ENCODE measurements at regions not wholly inside any gene's neighbourhood (a gene's known extent, or its start where the extent isn't known, plus 50 kb on each side); places are given as distances from the start of the nearest gene placed in this dataset.

- no peak overlapping the region for H3K4me3 ChIP-seq (replicated peaks; ENCODE audit: insufficient read depth, low read length)
- DNase-seq (ENCODE audit: low read depth in 1 of 2, low spot score in 1 of 2), result no peak
- H3K27ac ChIP-seq (replicated peaks), result no peak overlapping the region
- H3K27me3 ChIP-seq (ENCODE audit: insufficient read depth, poor library complexity, severe bottlenecking), result no peaks in the 10 kb centered on the region
- TF ChIP-seq POLR2AphosphoS5 (IDR thresholded peaks at IDR 0.05; ENCODE audit: low read depth), result no peak
- TF ChIP-seq GABPA (IDR thresholded peaks at IDR 0.05; ENCODE audit: low read depth), result no peak
- TF ChIP-seq REST (IDR thresholded peaks at IDR 0.05; ENCODE audit: insufficient replicate concordance, low read depth), result no peak
- no peak for TF ChIP-seq SPI1 (IDR thresholded peaks at IDR 0.05; ENCODE audit: borderline replicate concordance, low read depth)
- no peak for TF ChIP-seq CTCF (IDR thresholded peaks at IDR 0.05; ENCODE audit: insufficient read depth, low read length)
Observed at GRCh38 chr2:49577041-49577440, 422.7 kb upstream of the FSHR start.

DNA sequence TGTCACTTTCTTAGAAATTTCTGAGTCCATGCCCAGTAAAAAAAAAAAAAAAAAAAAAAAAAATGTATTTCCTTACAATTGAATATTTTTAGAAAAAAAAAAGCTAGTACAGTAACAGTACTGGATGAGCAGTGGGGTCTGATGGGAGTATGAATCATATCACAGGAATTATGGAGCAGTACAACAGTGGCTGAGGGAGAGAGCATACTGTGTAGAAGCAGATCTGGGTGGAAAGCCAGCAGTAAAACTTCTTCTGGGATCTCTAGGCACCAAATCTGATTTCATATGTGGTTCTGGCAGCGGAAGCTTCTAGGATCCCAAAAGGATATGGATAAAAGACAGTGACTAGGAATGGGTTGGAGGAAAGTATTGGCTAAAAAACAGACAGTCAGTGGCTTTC is 414.9 kb upstream of the FSHR start:
- H3K4me3 ChIP-seq (replicated peaks; ENCODE audit: insufficient read depth, low read length), result no peak overlapping the region
- H3K27ac ChIP-seq (replicated peaks), result no peak overlapping the region
- DNase-seq (ENCODE audit: low read depth in 1 of 2, low spot score in 1 of 2), result no peak
- TF ChIP-seq GABPA (IDR thresholded peaks at IDR 0.05; ENCODE audit: low read depth) (no peak), SPI1 (IDR thresholded peaks at IDR 0.05; ENCODE audit: borderline replicate concordance, low read depth) (no peak), POLR2AphosphoS5 (IDR thresholded peaks at IDR 0.05; ENCODE audit: low read depth) (no peak), CTCF (IDR thresholded peaks at IDR 0.05; ENCODE audit: insufficient read depth, low read length) (no peak), REST (IDR thresholded peaks at IDR 0.05; ENCODE audit: insufficient replicate concordance, low read depth) (no peak)
- no peaks in the 10 kb centered on the region for H3K27me3 ChIP-seq (ENCODE audit: insufficient read depth, poor library complexity, severe bottlenecking)

GRCh38 chr2:49567811-49568600 is 413.7 kb upstream of the FSHR start:
- no peak for TF ChIP-seq GABPA (IDR thresholded peaks at IDR 0.05; ENCODE audit: low read depth)
- no peak for TF ChIP-seq POLR2AphosphoS5 (IDR thresholded peaks at IDR 0.05; ENCODE audit: low read depth)
- TF ChIP-seq CTCF (IDR thresholded peaks at IDR 0.05; ENCODE audit: insufficient read depth, low read length), result no peak
- no peak for TF ChIP-seq SPI1 (IDR thresholded peaks at IDR 0.05; ENCODE audit: borderline replicate concordance, low read depth)
- no peak for TF ChIP-seq REST (IDR thresholded peaks at IDR 0.05; ENCODE audit: insufficient replicate concordance, low read depth)
- no peaks in the 10 kb centered on the region for H3K27me3 ChIP-seq (ENCODE audit: insufficient read depth, poor library complexity, severe bottlenecking)
- DNase-seq (ENCODE audit: low read depth in 1 of 2, low spot score in 1 of 2), result no peak
- no peak overlapping the region for H3K4me3 ChIP-seq (replicated peaks; ENCODE audit: insufficient read depth, low read length)
- H3K27ac ChIP-seq (replicated peaks), result no peak overlapping the region
